Effector memory CD4-positive, alpha-beta T cell (primary cell): ENCODE measurements at regions not wholly inside any gene's neighbourhood (a gene's known extent, or its start where the extent isn't known, plus 50 kb on each side); places are given as distances from the start of the nearest gene placed in this dataset.

Experiments used
- DNase-seq, 3 donors: peaks; one replicate each; pipeline ENCODE4 v3.0.0-alpha.2; 2020
- H3K27ac ChIP-seq: 2 replicates; pipeline ENCODE4 v1.7.0; 2013; ENCODE audit warnings: mild to moderate bottlenecking, low read length, moderate library complexity; ENCODE audit not compliant: insufficient read depth, poor library complexity, severe bottlenecking
- H3K27me3 ChIP-seq: replicated peaks from 2 replicates; pipeline ENCODE4 v1.7.0; 2013; ENCODE audit warnings: mild to moderate bottlenecking, low read length; ENCODE audit not compliant: insufficient read depth, control insufficient read depth, poor library complexity, severe bottlenecking
- H3K36me3 ChIP-seq: 2 replicates; pipeline ENCODE4 v1.7.0; 2013; ENCODE audit warnings: mild to moderate bottlenecking, low read length, moderate library complexity; ENCODE audit not compliant: control insufficient read depth, insufficient read depth
- H3K4me1 ChIP-seq: 2 replicates; pipeline ENCODE4 v1.7.0; 2013; ENCODE audit warnings: low read length, mild to moderate bottlenecking; ENCODE audit not compliant: control insufficient read depth, insufficient read depth, poor library complexity, severe bottlenecking
- H3K4me3 ChIP-seq: 2 replicates; pipeline ENCODE4 v1.7.0; 2013; ENCODE audit warnings: low read length, low read depth, mild to moderate bottlenecking; ENCODE audit not compliant: insufficient read depth, poor library complexity, severe bottlenecking
- H3K9me3 ChIP-seq: 2 replicates; pipeline ENCODE4 v1.7.0; 2013; ENCODE audit warnings: mild to moderate bottlenecking, low read length, moderate library complexity; ENCODE audit not compliant: control insufficient read depth

DNA sequence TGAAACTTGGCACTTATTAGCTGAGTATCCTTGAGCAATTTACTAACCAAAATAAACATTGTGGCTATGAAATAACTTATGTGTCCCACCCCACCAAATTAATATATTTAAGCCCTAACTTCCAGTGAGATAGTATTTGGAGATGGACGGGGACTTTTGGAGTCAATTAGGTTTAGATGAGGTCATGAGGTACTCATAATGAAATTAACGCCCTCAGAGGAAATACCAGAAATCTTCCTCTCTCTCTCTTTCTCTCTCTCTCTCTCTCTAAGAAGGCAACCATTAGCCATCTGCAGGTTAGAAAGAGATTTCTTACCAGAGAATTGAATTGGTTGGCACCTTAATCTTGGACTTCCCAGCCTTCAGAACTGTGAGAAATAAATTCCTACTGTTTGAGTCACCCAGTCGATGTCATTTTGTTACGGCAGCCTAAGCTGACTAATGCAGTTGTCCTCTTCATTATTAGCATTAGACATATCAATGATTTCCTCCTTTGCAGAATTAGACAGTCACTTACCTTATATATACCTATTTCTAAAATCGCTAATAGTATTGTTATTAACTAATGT lies 1284.0 kb downstream of the FAM181B start:
- H3K4me3 ChIP-seq = no peak overlapping the region
- no peaks in the 10 kb centered on the region for H3K36me3 ChIP-seq
- no peaks in the 10 kb centered on the region for H3K4me1 ChIP-seq
- H3K27me3 ChIP-seq = no peaks in the 10 kb centered on the region
- H3K27ac ChIP-seq = no peak overlapping the region
- no peak for DNase-seq
- no peaks in the 10 kb centered on the region for H3K9me3 ChIP-seq

DNA sequence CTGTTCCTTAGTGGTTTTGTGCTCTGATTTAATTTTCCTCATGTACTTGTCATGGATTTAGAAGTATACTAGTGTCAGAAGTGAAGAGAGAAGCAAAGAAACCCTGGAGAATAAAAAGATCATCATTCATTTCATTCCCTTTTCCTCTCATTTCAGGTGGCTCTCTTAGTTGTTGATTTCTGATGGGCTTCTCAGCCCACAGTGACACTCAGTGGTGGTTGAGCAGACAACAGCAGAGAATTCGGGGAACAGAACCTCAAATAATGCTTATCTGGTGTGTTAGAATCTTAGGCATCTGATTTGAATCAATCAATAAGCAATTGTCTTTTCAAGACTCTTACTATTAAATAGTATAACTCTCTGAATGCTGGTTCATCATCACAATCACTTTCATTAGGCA lies 1289.4 kb downstream of the FAM181B start:
- H3K9me3 ChIP-seq = no peaks in the 10 kb centered on the region
- H3K4me1 ChIP-seq = no peaks in the 10 kb centered on the region
- no peak overlapping the region for H3K4me3 ChIP-seq
- no peak overlapping the region for H3K27ac ChIP-seq
- no peaks in the 10 kb centered on the region for H3K27me3 ChIP-seq
- no peaks in the 10 kb centered on the region for H3K36me3 ChIP-seq
- DNase-seq = no peak

DNA sequence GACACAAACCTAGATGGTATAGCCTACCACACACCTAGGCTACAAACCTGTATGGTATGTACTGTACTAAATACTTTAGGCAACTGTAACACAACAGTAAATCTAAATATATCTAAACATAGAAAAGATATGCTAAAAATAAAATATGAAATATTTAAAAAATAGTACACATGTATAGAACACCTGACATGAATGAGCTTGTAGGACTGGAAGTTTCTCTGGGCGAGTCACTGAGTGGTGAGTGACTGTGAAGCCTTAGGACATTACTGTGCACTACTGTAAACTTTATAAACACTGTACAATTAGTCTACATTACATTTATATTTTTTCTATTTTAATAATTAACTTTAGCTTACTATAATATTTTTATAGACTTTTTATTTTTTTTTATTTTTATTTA lies 1301.3 kb downstream of the FAM181B start:
- Histone ChIP-seq H3K36me3 (no peaks in the 10 kb centered on the region), H3K4me3 (no peak overlapping the region), H3K27ac (no peak overlapping the region), H3K9me3 (no peaks in the 10 kb centered on the region), H3K27me3 (no peaks in the 10 kb centered on the region), H3K4me1 (no peaks in the 10 kb centered on the region)
- no peak for DNase-seq

DNA sequence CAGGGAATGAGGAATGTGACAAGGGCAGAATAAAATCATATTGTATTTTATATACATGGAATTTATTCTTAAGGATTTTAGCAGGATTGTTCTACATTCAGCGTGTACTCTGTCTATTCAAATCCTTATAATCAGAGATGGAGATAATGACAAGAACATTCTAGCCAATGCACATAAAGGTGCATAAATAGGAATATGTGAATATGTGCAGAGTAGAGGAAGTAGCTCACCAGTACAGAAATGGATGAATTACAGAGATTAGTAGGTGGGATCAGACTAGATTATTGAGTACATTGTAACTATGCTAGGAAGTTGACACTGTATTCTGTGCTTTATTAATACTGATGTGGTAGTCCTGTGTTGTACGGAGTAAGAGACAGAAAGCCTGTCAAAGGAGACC lies 1308.8 kb downstream of the FAM181B start:
- no peaks in the 10 kb centered on the region for H3K27me3 ChIP-seq
- no peak for DNase-seq

DNA sequence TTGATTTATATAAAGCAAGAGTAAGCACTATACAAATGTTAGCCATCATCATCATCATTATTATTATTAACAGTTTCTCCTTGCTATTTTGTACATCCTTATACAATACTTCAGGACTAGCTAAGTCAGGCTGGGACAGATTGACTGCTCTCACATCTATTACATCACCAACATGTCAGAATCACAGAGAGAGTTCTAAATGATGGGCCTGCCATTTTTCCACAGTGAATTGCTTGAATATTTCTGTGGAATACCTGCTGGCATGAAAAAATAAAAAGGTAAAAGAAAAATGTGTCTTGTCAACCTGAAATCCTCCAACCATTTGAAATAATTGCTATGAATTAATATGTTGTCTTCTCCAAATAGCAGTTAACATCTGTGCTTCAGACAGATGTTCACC lies 1311.3 kb downstream of the FAM181B start:
- no peak overlapping the region for H3K4me3 ChIP-seq

More for the DNA sequence above, 1308.8 kb downstream of the FAM181B start:
- Histone ChIP-seq H3K27ac (no peak overlapping the region), H3K4me3 (no peak overlapping the region), H3K4me1 (no peaks in the 10 kb centered on the region), H3K36me3 (no peaks in the 10 kb centered on the region), H3K9me3 (no peaks in the 10 kb centered on the region)

DNA sequence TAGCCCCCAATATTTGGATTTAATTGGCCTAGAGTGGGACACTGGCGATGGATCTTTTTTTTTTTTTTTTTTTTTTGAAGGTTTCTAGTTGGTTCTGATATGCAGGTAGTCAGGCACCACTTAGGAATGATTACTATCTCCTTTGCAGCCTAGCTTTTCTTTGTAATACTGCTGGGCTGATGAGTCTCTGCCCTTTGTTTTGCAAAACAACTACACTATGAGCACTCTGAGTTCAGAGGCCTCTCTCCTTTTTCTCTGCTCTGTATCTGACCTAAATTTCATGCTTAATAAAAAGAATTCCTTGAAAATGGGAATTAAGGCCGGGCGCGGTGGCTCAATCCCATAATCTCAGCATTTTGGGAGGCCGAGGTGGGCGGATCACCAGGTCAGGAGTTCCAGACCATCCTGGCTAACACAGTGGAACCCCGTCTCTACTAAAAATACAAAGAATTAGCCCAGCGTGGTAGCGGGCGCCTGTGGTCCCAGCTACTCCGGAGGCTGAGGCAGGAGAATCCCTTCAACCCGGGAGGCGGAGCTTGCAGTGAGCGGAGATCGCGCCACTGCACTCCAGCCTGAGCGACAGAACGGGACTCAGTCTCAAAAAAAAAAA lies 1312.3 kb downstream of the FAM181B start:
- DNase-seq = no peak
- no peaks in the 10 kb centered on the region for H3K4me1 ChIP-seq
- no peaks in the 10 kb centered on the region for H3K36me3 ChIP-seq
- no peaks in the 10 kb centered on the region for H3K9me3 ChIP-seq
- H3K27me3 ChIP-seq = no peaks in the 10 kb centered on the region
- H3K4me3 ChIP-seq = no peak overlapping the region
- H3K27ac ChIP-seq = no peak overlapping the region

More for the DNA sequence above, 1311.3 kb downstream of the FAM181B start:
- no peaks in the 10 kb centered on the region for H3K36me3 ChIP-seq
- no peaks in the 10 kb centered on the region for H3K9me3 ChIP-seq
- no peaks in the 10 kb centered on the region for H3K4me1 ChIP-seq
- no peak overlapping the region for H3K27ac ChIP-seq
- H3K27me3 ChIP-seq = no peaks in the 10 kb centered on the region
- no peak for DNase-seq

DNA sequence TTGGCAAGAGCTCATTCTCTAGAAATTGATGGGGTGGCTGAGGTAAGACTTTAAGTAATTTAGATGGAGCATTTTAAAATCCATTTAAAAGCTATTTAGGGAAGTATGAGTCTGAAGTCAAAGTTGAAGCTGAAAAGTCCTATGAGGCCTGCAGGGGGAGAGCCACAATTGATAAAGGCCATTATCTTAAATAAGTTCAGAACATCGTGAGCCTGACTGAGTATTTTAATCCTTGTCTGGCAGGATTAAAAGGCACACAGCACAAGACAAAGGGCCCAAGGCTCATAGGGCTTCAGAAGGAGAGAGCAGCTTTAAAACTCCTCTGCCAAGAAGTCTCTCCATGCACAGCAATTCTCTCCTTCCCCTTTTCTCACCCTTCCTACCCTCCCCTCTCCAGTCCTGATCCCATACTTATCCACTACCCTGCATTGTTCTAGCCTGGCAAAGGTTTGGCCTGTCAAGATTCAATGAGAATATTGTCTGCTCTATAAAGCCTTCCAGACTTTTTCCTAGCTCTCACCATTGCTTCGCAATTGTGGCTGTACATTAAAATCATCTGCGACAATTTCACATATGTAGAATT lies 1312.9 kb downstream of the FAM181B start:
- no peaks in the 10 kb centered on the region for H3K9me3 ChIP-seq
- no peak for DNase-seq
- no peak overlapping the region for H3K27ac ChIP-seq
- H3K27me3 ChIP-seq = no peaks in the 10 kb centered on the region
- H3K36me3 ChIP-seq = no peaks in the 10 kb centered on the region
- no peak overlapping the region for H3K4me3 ChIP-seq
- H3K4me1 ChIP-seq = no peaks in the 10 kb centered on the region

DNA sequence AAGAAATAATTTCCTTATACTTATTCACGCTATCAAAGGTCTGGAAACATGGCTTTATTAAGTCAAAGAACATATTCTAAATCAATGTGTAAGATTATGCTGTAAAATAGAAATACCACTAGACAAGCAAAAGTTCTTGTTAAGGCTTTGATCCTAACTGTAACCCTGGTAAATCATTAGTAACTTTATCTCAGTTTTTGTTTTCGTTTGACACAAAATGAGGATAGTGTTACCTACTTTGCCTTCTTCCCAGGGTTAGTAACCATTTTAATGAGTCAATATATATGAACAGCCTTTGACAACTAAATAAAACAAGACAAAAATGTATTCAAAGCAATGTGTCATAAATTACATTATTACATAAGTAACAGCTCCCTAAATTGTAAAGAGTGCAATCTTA lies 1336.3 kb downstream of the FAM181B start:
- Histone ChIP-seq H3K4me1 (no peaks in the 10 kb centered on the region), H3K9me3 (no peaks in the 10 kb centered on the region), H3K36me3 (no peaks in the 10 kb centered on the region), H3K27ac (no peak overlapping the region), H3K4me3 (no peak overlapping the region), H3K27me3 (no peaks in the 10 kb centered on the region)
- no peak for DNase-seq

DNA sequence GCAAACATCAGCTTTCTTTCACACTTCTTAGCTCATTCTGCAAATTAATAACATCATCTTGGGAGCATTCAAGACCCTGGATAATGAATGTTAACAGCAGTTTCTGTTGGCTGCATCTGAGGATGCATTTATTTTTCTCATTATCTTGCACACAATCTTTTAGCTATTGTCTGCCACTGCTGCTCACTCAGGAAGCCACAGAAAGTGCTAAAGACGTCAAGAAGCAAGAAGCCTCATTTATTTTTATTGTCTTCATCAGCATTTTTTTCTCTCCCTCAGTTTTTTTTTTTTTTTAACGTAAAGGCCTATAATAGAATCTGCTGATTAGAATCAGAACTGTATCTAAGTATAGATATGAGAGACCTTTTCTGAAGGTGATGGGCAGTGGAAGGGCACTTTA lies 1339.4 kb downstream of the FAM181B start:
- Histone ChIP-seq H3K27me3 (no peaks in the 10 kb centered on the region), H3K9me3 (no peaks in the 10 kb centered on the region), H3K36me3 (no peaks in the 10 kb centered on the region), H3K27ac (no peak overlapping the region), H3K4me1 (no peaks in the 10 kb centered on the region), H3K4me3 (no peak overlapping the region)
- no peak for DNase-seq

DNA sequence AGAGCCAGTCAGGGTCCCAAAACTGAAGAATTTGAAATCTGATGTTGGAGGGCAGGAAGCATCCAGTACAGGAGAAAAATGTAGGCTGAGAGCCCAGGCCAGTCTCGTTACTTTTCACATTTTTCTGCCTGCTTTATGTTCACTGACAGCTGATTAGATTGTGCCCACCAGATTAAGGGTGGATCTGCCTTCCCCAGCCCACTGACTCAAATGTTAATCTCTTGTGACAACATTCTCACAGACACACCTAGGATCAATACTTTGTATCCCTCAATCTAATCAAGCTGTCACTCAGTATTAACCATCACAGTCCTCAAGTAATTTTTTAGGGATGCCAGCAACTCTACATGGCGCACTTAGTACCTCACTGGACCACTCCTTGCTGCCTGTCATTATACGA lies 1345.3 kb downstream of the FAM181B start:
- no peak for DNase-seq
- Histone ChIP-seq H3K9me3 (no peaks in the 10 kb centered on the region), H3K27ac (no peak overlapping the region), H3K4me1 (no peaks in the 10 kb centered on the region), H3K36me3 (no peaks in the 10 kb centered on the region), H3K27me3 (no peaks in the 10 kb centered on the region), H3K4me3 (no peak overlapping the region)
